ENCODE measurements at regions not wholly inside any gene's neighbourhood (a gene's known extent, or its start where the extent isn't known, plus 50 kb on each side); places are given as distances from the start of the nearest gene placed in this dataset.

DNA sequence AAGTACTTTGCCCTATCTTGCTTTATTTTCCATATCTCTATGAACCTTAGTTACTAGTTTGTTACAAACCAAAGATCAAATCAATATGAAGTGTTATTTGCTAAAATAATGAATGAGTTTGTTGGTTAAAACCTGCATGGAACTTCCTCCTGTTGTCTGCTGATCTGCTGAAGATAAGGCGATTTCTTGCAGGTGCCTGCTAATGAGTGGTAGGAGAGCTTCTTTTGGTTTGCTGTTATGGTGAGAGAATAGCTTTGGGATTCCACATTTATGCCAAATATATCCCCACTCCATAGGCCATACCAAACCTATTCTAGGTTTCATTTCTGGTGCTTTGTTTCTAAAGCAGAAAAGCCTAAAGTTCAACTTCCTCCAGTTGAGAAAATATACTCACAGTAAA is 103.8 kb upstream of the PCDH10 start:
- TF ChIP-seq, protein P1, sequence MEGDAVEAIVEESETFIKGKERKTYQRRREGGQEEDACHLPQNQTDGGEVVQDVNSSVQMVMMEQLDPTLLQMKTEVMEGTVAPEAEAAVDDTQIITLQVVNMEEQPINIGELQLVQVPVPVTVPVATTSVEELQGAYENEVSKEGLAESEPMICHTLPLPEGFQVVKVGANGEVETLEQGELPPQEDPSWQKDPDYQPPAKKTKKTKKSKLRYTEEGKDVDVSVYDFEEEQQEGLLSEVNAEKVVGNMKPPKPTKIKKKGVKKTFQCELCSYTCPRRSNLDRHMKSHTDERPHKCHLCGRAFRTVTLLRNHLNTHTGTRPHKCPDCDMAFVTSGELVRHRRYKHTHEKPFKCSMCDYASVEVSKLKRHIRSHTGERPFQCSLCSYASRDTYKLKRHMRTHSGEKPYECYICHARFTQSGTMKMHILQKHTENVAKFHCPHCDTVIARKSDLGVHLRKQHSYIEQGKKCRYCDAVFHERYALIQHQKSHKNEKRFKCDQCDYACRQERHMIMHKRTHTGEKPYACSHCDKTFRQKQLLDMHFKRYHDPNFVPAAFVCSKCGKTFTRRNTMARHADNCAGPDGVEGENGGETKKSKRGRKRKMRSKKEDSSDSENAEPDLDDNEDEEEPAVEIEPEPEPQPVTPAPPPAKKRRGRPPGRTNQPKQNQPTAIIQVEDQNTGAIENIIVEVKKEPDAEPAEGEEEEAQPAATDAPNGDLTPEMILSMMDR (conservative IDR thresholded peaks at IDR 0.05): no peak
- no peak for TF ChIP-seq EZH2 (IDR thresholded peaks at IDR 0.05; ENCODE audit: low read depth)

Measured in PC-9 (cell line).